ENCODE measurements at regions not wholly inside any gene's neighbourhood (a gene's known extent, or its start where the extent isn't known, plus 50 kb on each side); places are given as distances from the start of the nearest gene placed in this dataset.
"Not testable (repeated sequence)": the region's sequence is repeated elsewhere in the genome, so short reads cannot be mapped to it uniquely, and the experiment has no call there.

GRCh38 chr9:135173066-135173465 lies 85.6 kb downstream of the OLFM1 start:
- Mint-ChIP-seq H3K4me3 (no peak overlapping the region), H3K4me1 (no peaks in the 10 kb centered on the region), H3K9me3 (peaks cover 0 to 2% (median 0%) of the 10 kb centered on the region in 9 donors), H3K27me3 (peaks cover 0 to 8% (median 3%) of the 10 kb centered on the region in 5 donors), H3K27ac (no peak overlapping the region), H3K36me3 (no peaks in the 10 kb centered on the region)
- POLR2A ChIA-PET, result no interaction called here
- DNase-seq (no peak), ATAC-seq (no peak)

DNA sequence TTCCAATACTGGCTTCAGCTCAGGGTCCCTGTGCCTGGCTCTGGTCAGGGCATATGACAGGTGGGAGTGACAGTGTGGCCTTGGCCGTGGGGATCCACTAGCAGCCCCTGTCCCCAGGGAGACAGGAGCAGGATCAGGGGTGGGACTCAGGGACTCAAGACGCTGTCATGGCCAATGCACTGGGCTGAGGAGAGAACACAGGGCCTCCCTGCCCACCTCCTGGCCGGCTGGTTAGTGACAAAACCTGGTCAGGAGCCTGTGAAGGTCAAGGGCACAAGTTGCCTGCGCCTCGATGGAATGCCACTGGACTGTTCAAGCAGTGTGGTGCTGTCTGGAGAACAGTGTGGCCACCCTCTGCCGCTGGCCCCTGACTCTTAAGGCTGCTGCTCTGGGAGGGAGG lies 86.8 kb downstream of the OLFM1 start:
- Mint-ChIP-seq H3K9me3 (peaks cover 0 to 2% (median 0%) of the 10 kb centered on the region in 9 donors), H3K36me3 (no peaks in the 10 kb centered on the region), H3K27me3 (peaks cover 0 to 8% (median 3%) of the 10 kb centered on the region in 5 donors), H3K4me1 (no peaks in the 10 kb centered on the region), H3K27ac (no peak overlapping the region), H3K4me3 (no peak overlapping the region)
- ATAC-seq, result no peak
- POLR2A ChIA-PET, result no interaction called here
- no peak for DNase-seq

GRCh38 chr9:135174981-135175380 lies 87.5 kb downstream of the OLFM1 start:
- POLR2A ChIA-PET, result no interaction called here
- H3K27ac Mint-ChIP-seq, result peak overlapping the region in 1 of 10 donors; percentile 10
- no peak overlapping the region for H3K4me3 Mint-ChIP-seq
- DNase-seq (no peak), ATAC-seq (no peak)
- no peaks in the 10 kb centered on the region for H3K9me3 Mint-ChIP-seq
- H3K36me3 Mint-ChIP-seq, result no peaks in the 10 kb centered on the region
- peaks cover 0 to 8% (median 3%) of the 10 kb centered on the region in 5 donors for H3K27me3 Mint-ChIP-seq
- H3K4me1 Mint-ChIP-seq, result no peaks in the 10 kb centered on the region

DNA sequence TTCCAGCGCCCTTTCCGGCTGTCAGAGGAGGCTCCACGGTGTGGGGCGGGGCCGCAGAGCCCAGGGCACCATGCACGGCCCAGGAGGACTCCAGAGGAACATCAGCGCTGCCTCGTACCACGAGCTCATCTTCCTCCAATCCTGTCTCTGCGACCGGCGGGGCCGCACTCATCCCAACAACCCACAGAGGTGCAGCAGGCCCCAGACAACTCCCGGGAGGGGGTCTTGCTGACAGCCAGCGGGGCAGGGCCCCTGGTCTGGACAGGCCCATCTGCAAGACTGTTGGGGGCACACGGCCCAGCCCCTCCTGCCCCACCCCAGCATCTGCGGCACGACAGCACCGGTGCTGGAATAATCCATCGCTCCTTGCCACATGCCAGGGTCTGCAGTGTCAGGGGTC lies 88.8 kb downstream of the OLFM1 start:
- peaks cover 0 to 8% (median 4%) of the 10 kb centered on the region in 5 donors for H3K27me3 Mint-ChIP-seq
- no peak overlapping the region for H3K4me3 Mint-ChIP-seq
- DNase-seq (no peak), ATAC-seq (no peak)
- peak overlapping the region in 1 of 10 donors; percentile 33 for H3K27ac Mint-ChIP-seq
- POLR2A ChIA-PET, result no interaction called here
- H3K4me1 Mint-ChIP-seq, result no peaks in the 10 kb centered on the region
- no peaks in the 10 kb centered on the region for H3K9me3 Mint-ChIP-seq
- no peaks in the 10 kb centered on the region for H3K36me3 Mint-ChIP-seq

GRCh38 chr9:135177562-135177961 lies 90.1 kb downstream of the OLFM1 start:
- DNase-seq, H3K27me3 Mint-ChIP-seq, H3K4me1 Mint-ChIP-seq, H3K36me3 Mint-ChIP-seq, H3K9me3 Mint-ChIP-seq, POLR2A ChIA-PET, ATAC-seq, H3K4me3 Mint-ChIP-seq, H3K27ac Mint-ChIP-seq: not testable (repeated sequence)

DNA sequence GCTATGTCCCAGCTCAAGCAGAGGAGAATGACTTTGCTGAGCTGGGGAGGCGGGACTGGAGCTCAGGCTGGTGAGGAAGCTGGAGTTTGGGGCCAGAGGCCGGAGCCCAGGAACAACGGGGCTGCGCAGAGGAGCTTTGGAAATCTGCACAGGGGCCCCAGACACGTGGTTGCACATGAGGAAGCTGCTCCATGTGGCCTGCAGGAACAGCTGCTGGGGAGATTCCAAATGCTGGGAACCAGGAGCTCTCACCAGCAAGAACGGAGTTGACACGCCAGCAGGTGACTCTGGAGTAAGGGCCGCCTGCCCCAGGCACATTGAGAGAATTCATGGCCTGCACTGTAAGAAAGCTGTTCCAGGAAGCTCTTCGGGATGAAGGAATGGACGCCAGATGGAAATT lies 91.0 kb downstream of the OLFM1 start:
- no peak overlapping the region for H3K4me3 Mint-ChIP-seq
- H3K27me3 Mint-ChIP-seq, result peaks cover 0 to 7% (median 4%) of the 10 kb centered on the region in 5 donors
- DNase-seq (no peak), ATAC-seq (no peak)
- H3K36me3 Mint-ChIP-seq, result no peaks in the 10 kb centered on the region
- no peaks in the 10 kb centered on the region for H3K4me1 Mint-ChIP-seq
- no peak overlapping the region for H3K27ac Mint-ChIP-seq
- POLR2A ChIA-PET, result no interaction called here
- no peaks in the 10 kb centered on the region for H3K9me3 Mint-ChIP-seq

GRCh38 chr9:135179041-135179440 lies 91.6 kb downstream of the OLFM1 start:
- peaks cover 0 to 5% (median 1%) of the 10 kb centered on the region in 5 donors for H3K27me3 Mint-ChIP-seq
- ATAC-seq (no peak), DNase-seq (no peak)
- POLR2A ChIA-PET, result no interaction called here
- H3K4me1 Mint-ChIP-seq, result no peaks in the 10 kb centered on the region
- no peaks in the 10 kb centered on the region for H3K36me3 Mint-ChIP-seq
- no peak overlapping the region for H3K27ac Mint-ChIP-seq
- H3K4me3 Mint-ChIP-seq, result no peak overlapping the region
- H3K9me3 Mint-ChIP-seq, result no peaks in the 10 kb centered on the region

GRCh38 chr9:135179976-135180375 lies 92.5 kb downstream of the OLFM1 start:
- no peaks in the 10 kb centered on the region for H3K9me3 Mint-ChIP-seq
- POLR2A ChIA-PET, result no interaction called here
- H3K4me1 Mint-ChIP-seq, result no peaks in the 10 kb centered on the region
- H3K36me3 Mint-ChIP-seq, result no peaks in the 10 kb centered on the region
- no peak for ATAC-seq
- H3K4me3 Mint-ChIP-seq, result no peak overlapping the region
- peaks cover 0 to 3% (median 0%) of the 10 kb centered on the region in 5 donors for H3K27me3 Mint-ChIP-seq
- no peak for DNase-seq
- no peak overlapping the region for H3K27ac Mint-ChIP-seq

GRCh38 chr9:135180586-135180985 lies 93.1 kb downstream of the OLFM1 start:
- no peak overlapping the region for H3K27ac Mint-ChIP-seq
- no peak for DNase-seq
- POLR2A ChIA-PET, result no interaction called here
- no peaks in the 10 kb centered on the region for H3K9me3 Mint-ChIP-seq
- H3K4me1 Mint-ChIP-seq, result no peaks in the 10 kb centered on the region
- H3K4me3 Mint-ChIP-seq, result no peak overlapping the region
- no peaks in the 10 kb centered on the region for H3K36me3 Mint-ChIP-seq
- no peak for ATAC-seq
- peaks cover 0 to 3% (median 0%) of the 10 kb centered on the region in 5 donors for H3K27me3 Mint-ChIP-seq

DNA sequence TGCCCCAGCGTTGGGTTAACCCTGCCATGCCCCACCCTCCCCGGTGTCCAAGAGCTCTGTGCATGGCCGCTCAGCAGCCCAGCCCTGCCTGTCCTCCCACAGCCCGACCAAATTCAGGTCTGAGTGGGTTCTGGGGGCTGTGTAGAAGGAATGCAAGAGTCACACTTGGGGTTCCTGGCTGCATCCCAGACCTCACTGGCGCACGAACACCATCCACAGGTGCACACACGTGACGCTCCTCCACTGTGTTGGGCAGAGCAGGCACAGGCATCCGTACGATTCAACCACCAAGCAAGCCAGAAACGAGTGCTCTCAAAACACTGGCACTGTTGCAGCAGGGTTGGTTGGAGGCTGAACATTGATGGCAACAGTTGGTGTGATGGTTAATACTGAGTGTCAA lies 93.9 kb downstream of the OLFM1 start:
- Mint-ChIP-seq H3K36me3 (no peaks in the 10 kb centered on the region), H3K27me3 (peaks cover 0 to 3% (median 0%) of the 10 kb centered on the region in 5 donors), H3K9me3 (no peaks in the 10 kb centered on the region), H3K27ac (no peak overlapping the region), H3K4me3 (no peak overlapping the region), H3K4me1 (no peaks in the 10 kb centered on the region)
- POLR2A ChIA-PET, result no interaction called here
- ATAC-seq (no peak), DNase-seq (no peak)

- H3K4me3 Mint-ChIP-seq, POLR2A ChIA-PET, H3K27ac Mint-ChIP-seq, H3K27me3 Mint-ChIP-seq, H3K9me3 Mint-ChIP-seq, DNase-seq, ATAC-seq, H3K4me1 Mint-ChIP-seq, H3K36me3 Mint-ChIP-seq: not testable (repeated sequence)
Observed at GRCh38 chr9:135181841-135182240, 94.4 kb downstream of the OLFM1 start.

DNA sequence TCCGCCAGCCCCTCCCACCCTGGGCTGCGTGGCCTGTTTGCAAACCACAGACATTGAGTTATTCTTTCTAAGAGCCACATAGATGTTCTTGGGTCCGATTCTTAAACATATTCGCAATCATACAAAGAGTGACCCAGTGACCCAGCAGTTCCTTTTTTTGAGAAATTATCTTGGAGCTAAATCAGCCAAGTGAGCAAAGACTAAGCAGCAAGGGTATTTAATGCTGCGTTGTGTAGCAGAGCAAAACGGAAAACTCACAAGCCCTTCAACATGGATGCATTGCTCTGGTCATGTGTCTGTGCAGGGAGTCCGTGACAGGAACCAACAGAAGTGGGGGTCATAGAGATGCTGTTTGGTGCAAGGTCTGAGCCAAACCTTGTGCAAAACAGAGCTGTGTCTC lies 95.6 kb downstream of the OLFM1 start:
- Mint-ChIP-seq H3K9me3 (no peaks in the 10 kb centered on the region), H3K27me3 (peaks cover 0 to 15% (median 0%) of the 10 kb centered on the region in 5 donors), H3K27ac (no peak overlapping the region), H3K36me3 (no peaks in the 10 kb centered on the region), H3K4me3 (no peak overlapping the region), H3K4me1 (peaks cover 0 to 2% (median 0%) of the 10 kb centered on the region in 4 donors)
- DNase-seq (no peak), ATAC-seq (no peak)
- POLR2A ChIA-PET, result no interaction called here

- POLR2A ChIA-PET, result no interaction called here
- Mint-ChIP-seq H3K27me3 (peaks cover 0 to 15% (median 0%) of the 10 kb centered on the region in 5 donors), H3K9me3 (no peaks in the 10 kb centered on the region), H3K4me1 (peaks cover 0 to 2% (median 0%) of the 10 kb centered on the region in 4 donors), H3K4me3 (no peak overlapping the region), H3K27ac (no peak overlapping the region), H3K36me3 (no peaks in the 10 kb centered on the region)
- ATAC-seq, result no peak
- no peak for DNase-seq
Observed at GRCh38 chr9:135183528-135184180, 96.2 kb downstream of the OLFM1 start.

Measured in naive thymus-derived CD8-positive, alpha-beta T cell (primary cell).